Renal cortex interstitium (tissue), 11 donors: ENCODE measurements at regions not wholly inside any gene's neighbourhood (a gene's known extent, or its start where the extent isn't known, plus 50 kb on each side); places are given as distances from the start of the nearest gene placed in this dataset.
A peak's percentile ranks its signal among the peaks of the same experiment; 100 is the strongest.

ENCODE experiments used
- DNase-seq, 11 donors: peaks; one replicate each; pipeline ENCODE4 v3.0.0-alpha.2; 2013; ENCODE audit warnings: low read depth in 9 of 11, low spot score in 4 of 11; ENCODE audit errors: extremely low read depth in 1 of 11

- DNase-seq = peak in 2 of 11 donors; percentile 10 to 26
Observed at GRCh38 chr4:57672846-57673433, 562.8 kb upstream of the IGFBP7 start.

GRCh38 chr4:57668621-57669020 is 558.4 kb upstream of the IGFBP7 start:
- no peak for DNase-seq

- no peak for DNase-seq
Observed at GRCh38 chr4:57665806-57666205, 555.6 kb upstream of the IGFBP7 start.

GRCh38 chr4:57661517-57662090 is 551.4 kb upstream of the IGFBP7 start:
- DNase-seq = no peak

GRCh38 chr4:57658673-57659072 is 548.5 kb upstream of the IGFBP7 start:
- DNase-seq = no peak

- DNase-seq = no peak
Observed at GRCh38 chr4:57658188-57658587, 548.0 kb upstream of the IGFBP7 start.

- DNase-seq = no peak
Observed at GRCh38 chr4:57655342-57655741, 545.2 kb upstream of the IGFBP7 start.

- no peak for DNase-seq
Observed at GRCh38 chr4:57652779-57653178, 542.6 kb upstream of the IGFBP7 start.

- DNase-seq = no peak
Observed at GRCh38 chr4:57640391-57641100, 530.4 kb upstream of the IGFBP7 start.

- DNase-seq = peak in 4 of 11 donors; percentile 13 to 17 (median 13)
Observed at GRCh38 chr4:57639561-57640382, 529.6 kb upstream of the IGFBP7 start.

GRCh38 chr4:57635910-57636309 is 525.7 kb upstream of the IGFBP7 start:
- no peak for DNase-seq

GRCh38 chr4:57633212-57633859 is 523.2 kb upstream of the IGFBP7 start:
- DNase-seq = no peak

- DNase-seq = no peak
Observed at GRCh38 chr4:57632564-57632963, 522.4 kb upstream of the IGFBP7 start.

- DNase-seq = no peak
Observed at GRCh38 chr4:57631147-57631546, 521.0 kb upstream of the IGFBP7 start.

- DNase-seq = no peak
Observed at GRCh38 chr4:57628004-57628403, 517.8 kb upstream of the IGFBP7 start.

GRCh38 chr4:57614257-57614932 is 504.2 kb upstream of the IGFBP7 start:
- no peak for DNase-seq

GRCh38 chr4:57612279-57612678 is 502.1 kb upstream of the IGFBP7 start:
- no peak for DNase-seq

- DNase-seq = peak in 8 of 11 donors; percentile 10 to 51 (median 35)
Observed at GRCh38 chr4:57607566-57608180, 497.5 kb upstream of the IGFBP7 start.
